ENCODE measurements at regions not wholly inside any gene's neighbourhood (a gene's known extent, or its start where the extent isn't known, plus 50 kb on each side); places are given as distances from the start of the nearest gene placed in this dataset.

GRCh38 chr4:3862640-3863420 is 96.6 kb downstream of the ADRA2C start:
- Mint-ChIP-seq H3K36me3 (no peaks in the 10 kb centered on the region), H3K4me1 (no peaks in the 10 kb centered on the region), H3K4me3 (no peak overlapping the region), H3K9me3 (ENCODE audit: low read depth) (no peaks in the 10 kb centered on the region), H3K27ac (no peak overlapping the region), H3K27me3 (peaks cover 3% of the 10 kb centered on the region)
- ATAC-seq (no peak), DNase-seq (no peak)
- CTCF ChIA-PET = interaction anchor here (1.4 kb wide), 1 partner anchor 517 kb away, joined by 3 read pairs; no protein-coding TSS in a partner anchor

- DNase-seq = no peak
- Mint-ChIP-seq H3K27me3 (peaks cover 3% of the 10 kb centered on the region), H3K27ac (no peak overlapping the region), H3K4me3 (no peak overlapping the region), H3K36me3 (no peaks in the 10 kb centered on the region), H3K9me3 (ENCODE audit: low read depth) (no peaks in the 10 kb centered on the region), H3K4me1 (no peaks in the 10 kb centered on the region)
- CTCF ChIA-PET = interaction anchor here (1.4 to 2.1 kb wide), 2 partner anchors 17 to 518 kb away, joined by 3 to 7 read pairs; no protein-coding TSS in a partner anchor
- no peak for ATAC-seq
Measured at GRCh38 chr4:3863841-3864741, 97.9 kb downstream of the ADRA2C start.

GRCh38 chr4:3864742-3865721 is 98.8 kb downstream of the ADRA2C start:
- CTCF ChIA-PET = interaction anchor here (2.1 kb wide), 1 partner anchor 16 kb away, joined by 7 read pairs; no protein-coding TSS in a partner anchor
- Mint-ChIP-seq H3K27ac (no peak overlapping the region), H3K4me1 (no peaks in the 10 kb centered on the region), H3K9me3 (ENCODE audit: low read depth) (no peaks in the 10 kb centered on the region), H3K36me3 (no peaks in the 10 kb centered on the region), H3K4me3 (no peak overlapping the region), H3K27me3 (peaks cover 3% of the 10 kb centered on the region)
- no peak for ATAC-seq
- no peak for DNase-seq

- H3K9me3 Mint-ChIP-seq (ENCODE audit: low read depth) = no peaks in the 10 kb centered on the region
- ATAC-seq (no peak), DNase-seq (no peak)
- H3K27me3 Mint-ChIP-seq = peaks cover 15% of the 10 kb centered on the region
- no peak overlapping the region for H3K27ac Mint-ChIP-seq
- no peak overlapping the region for H3K4me3 Mint-ChIP-seq
- peaks cover 3% of the 10 kb centered on the region for H3K4me1 Mint-ChIP-seq
- CTCF ChIA-PET = interaction anchor here (2.1 kb wide), 1 partner anchor 14 kb away, joined by 7 read pairs; no protein-coding TSS in a partner anchor
- H3K36me3 Mint-ChIP-seq = no peaks in the 10 kb centered on the region
Measured at GRCh38 chr4:3865986-3866812, 100.0 kb downstream of the ADRA2C start.

DNA sequence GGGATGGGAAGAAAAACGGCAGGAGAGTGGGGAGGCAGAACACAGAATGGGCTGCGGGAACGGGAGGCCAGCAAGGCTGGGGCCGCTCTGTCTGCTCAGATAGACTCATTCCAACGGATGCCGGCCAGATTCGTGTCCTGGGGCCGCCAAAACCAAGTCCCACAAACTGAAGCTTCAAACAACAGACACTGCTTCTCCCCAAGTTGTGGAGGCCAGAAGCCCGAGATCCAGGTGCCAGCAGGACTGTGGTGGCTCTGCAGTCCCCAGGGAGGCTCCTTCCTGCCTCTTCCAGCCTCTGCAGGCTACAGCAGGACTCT is 100.6 kb downstream of the ADRA2C start:
- Mint-ChIP-seq H3K27ac (no peak overlapping the region), H3K4me3 (no peak overlapping the region), H3K36me3 (no peaks in the 10 kb centered on the region), H3K4me1 (peaks cover 3% of the 10 kb centered on the region), H3K9me3 (ENCODE audit: low read depth) (no peaks in the 10 kb centered on the region), H3K27me3 (peaks cover 16% of the 10 kb centered on the region)
- CTCF ChIA-PET = no interaction called here
- ATAC-seq (no peak), DNase-seq (no peak)

DNA sequence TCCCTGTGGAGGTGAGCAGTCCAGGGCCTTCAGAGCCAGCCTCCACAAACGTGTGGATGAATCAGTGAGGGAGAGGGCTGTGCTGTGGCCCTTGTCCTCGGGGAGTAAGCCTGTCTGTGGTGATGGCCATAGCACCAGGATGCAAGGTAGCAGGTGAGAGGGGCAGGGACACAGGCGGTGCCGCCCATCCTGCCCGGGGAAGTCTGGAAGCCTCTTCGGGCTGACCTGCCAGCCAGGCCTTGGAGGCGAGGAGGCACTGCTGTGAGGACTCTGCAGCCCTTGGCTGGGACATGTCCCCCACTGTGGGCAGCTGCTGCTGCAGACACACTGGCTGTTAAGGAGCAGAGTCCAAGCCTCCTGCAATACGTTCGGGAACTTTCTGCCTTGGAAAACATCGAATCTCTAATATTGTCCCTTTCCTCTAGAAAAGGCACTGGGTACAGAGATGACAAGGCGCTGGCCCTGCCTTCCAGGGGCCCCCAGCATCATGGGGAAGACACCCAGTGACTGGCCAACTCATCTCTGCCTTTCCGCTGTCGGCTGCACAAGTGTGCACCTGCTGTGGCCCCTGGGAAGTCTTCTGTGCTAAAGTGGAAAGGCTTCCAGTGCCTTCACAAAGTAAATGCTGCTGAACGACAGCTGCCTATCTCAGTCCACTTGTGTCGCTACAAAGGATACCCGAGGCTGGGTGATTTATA is 101.4 kb downstream of the ADRA2C start:
- CTCF ChIA-PET = no interaction called here
- Mint-ChIP-seq H3K4me1 (peaks cover 3% of the 10 kb centered on the region), H3K27ac (no peak overlapping the region), H3K9me3 (ENCODE audit: low read depth) (no peaks in the 10 kb centered on the region), H3K27me3 (peaks cover 23% of the 10 kb centered on the region), H3K4me3 (no peak overlapping the region), H3K36me3 (no peaks in the 10 kb centered on the region)
- ATAC-seq = no peak
- DNase-seq = no peak

- H3K9me3 Mint-ChIP-seq (ENCODE audit: low read depth) = no peaks in the 10 kb centered on the region
- no peaks in the 10 kb centered on the region for H3K36me3 Mint-ChIP-seq
- H3K4me3 Mint-ChIP-seq = no peak overlapping the region
- ATAC-seq (no peak), DNase-seq (no peak)
- H3K4me1 Mint-ChIP-seq = peaks cover 3% of the 10 kb centered on the region
- no peak overlapping the region for H3K27ac Mint-ChIP-seq
- H3K27me3 Mint-ChIP-seq = peaks cover 27% of the 10 kb centered on the region
- CTCF ChIA-PET = no interaction called here
Measured at GRCh38 chr4:3868211-3869173, 102.3 kb downstream of the ADRA2C start.

DNA sequence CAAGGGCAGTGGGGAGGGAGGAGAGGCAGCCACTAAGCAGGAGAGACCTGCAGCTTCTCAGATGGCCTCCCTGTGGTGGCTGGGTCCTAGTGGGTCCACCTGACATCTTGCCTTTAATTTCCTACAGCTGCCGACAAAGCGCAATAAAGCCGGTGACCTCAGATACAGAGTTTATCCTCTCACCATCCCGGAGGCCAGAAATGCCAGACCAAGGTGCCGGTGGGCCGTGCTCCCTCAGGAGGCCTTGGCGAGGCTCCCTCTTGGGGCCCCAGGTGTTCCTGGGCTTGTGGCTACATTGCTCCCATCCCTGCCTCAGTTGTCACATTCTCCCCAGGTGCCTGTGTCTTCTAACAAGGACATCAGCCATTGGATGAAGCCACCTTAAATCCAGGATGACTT is 103.0 kb downstream of the ADRA2C start:
- DNase-seq (no peak), ATAC-seq (no peak)
- CTCF ChIA-PET = no interaction called here
- Mint-ChIP-seq H3K27me3 (peaks cover 27% of the 10 kb centered on the region), H3K27ac (no peak overlapping the region), H3K4me1 (peaks cover 3% of the 10 kb centered on the region), H3K36me3 (no peaks in the 10 kb centered on the region), H3K9me3 (ENCODE audit: low read depth) (no peaks in the 10 kb centered on the region), H3K4me3 (no peak overlapping the region)

DNA sequence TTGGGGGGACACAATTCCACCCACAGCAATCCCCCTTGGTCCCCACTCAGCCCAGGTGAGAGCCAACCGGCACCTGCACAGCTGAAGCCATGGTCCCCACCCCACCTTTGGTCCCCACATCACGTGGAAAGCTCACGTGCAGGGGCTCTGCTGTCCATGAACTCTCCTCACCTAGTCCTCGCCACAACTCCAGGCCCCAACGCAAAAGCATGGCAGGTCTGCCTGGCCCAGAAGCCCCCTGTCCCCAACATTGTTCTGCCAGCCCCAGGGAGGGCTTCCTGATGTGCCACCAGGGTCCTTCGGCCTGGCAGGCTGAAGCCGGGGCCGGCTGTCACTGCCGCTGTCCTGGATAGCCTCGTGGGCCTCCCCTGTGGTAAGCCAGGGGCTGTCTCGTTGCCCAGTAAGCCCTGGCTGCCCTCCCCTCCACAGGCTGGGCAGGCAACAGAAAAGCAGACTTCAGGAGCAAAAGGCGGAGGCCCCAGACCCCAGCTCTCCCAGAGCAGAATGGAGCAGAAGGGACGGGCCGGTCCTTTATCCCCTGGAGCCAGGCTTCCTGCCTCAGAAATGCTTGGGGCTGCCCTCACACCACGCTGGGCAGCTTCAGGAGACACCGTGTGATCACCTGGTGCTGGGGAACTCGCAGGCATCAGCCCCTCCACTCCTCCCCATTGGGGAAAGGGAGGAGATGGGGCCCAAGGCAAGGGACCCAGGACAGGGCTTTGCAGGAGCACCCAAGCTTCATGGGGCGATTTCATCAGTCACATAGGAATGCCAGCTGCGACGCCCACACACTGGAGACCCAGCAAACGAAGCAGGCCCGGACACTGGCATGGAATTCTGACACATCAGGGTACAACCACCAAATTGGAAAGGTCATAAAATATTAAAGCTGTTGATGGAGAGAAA is 103.7 kb downstream of the ADRA2C start:
- DNase-seq (no peak), ATAC-seq (no peak)
- H3K27me3 Mint-ChIP-seq = peaks cover 33% of the 10 kb centered on the region
- H3K4me1 Mint-ChIP-seq = peaks cover 3% of the 10 kb centered on the region
- no peaks in the 10 kb centered on the region for H3K9me3 Mint-ChIP-seq (ENCODE audit: low read depth)
- no peak overlapping the region for H3K4me3 Mint-ChIP-seq
- H3K27ac Mint-ChIP-seq = no peak overlapping the region
- H3K36me3 Mint-ChIP-seq = no peaks in the 10 kb centered on the region
- CTCF ChIA-PET = interaction anchor here (1.3 kb wide), 1 partner anchor 10 kb away, joined by 6 read pairs; no protein-coding TSS in a partner anchor

DNA sequence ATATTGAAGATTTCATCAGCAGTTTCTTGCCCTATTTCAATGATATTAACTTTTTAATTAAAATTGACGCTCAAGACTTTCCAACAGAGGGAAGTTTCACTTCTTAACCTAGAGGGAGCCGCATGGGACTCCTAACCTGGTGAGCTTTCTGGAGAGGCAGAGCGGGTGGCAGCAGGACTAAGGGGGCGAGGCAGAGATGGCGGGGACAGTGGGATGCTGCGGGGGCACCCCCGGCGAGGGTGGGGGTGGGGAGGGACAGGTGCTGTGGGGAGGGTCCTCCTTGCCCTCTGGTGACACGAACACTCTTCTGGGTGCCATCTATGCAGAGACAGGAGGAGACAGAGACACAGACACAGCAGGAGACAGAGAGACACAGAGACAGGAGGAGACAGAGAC is 104.4 kb downstream of the ADRA2C start:
- Mint-ChIP-seq H3K4me3 (no peak overlapping the region), H3K9me3 (ENCODE audit: low read depth) (no peaks in the 10 kb centered on the region), H3K27ac (no peak overlapping the region), H3K4me1 (peaks cover 3% of the 10 kb centered on the region), H3K27me3 (peaks cover 33% of the 10 kb centered on the region), H3K36me3 (no peaks in the 10 kb centered on the region)
- DNase-seq = no peak
- no peak for ATAC-seq
- CTCF ChIA-PET = interaction anchor here (1.3 kb wide), 1 partner anchor 10 kb away, joined by 6 read pairs; no protein-coding TSS in a partner anchor
